Endothelial cell of umbilical vein (primary cell): ENCODE measurements at regions not wholly inside any gene's neighbourhood (a gene's known extent, or its start where the extent isn't known, plus 50 kb on each side); places are given as distances from the start of the nearest gene placed in this dataset.

Source experiments
- GATA2 ChIP-seq: IDR thresholded peaks from 2 replicates; pipeline ENCODE4 v1.7.0; 2011; ENCODE audit warnings: low read depth, mild to moderate bottlenecking, moderate library complexity, mixed read lengths, low read length; ENCODE audit not compliant: insufficient read length, insufficient read depth
- POLR2A ChIP-seq: IDR thresholded peaks from 2 replicates; pipeline ENCODE4 v1.6.1; 2012; ENCODE audit warnings: low read depth, mild to moderate bottlenecking, control low read depth, low read length
- POLR2AphosphoS5 ChIP-seq: IDR thresholded peaks from 2 replicates; pipeline ENCODE4 v1.6.1; 2012; ENCODE audit warnings: low read depth, mild to moderate bottlenecking, control low read depth, low read length, moderate library complexity; ENCODE audit not compliant: insufficient read depth
- TF ChIP-seq, protein P1 (sequence below), 2 donors: IDR thresholded peaks; 1 replicate in 1 of 2; 2 replicates in 1 of 2; pipeline ENCODE4 v1.5.1; 2011; ENCODE audit warnings: low read length in 2 of 2, mild to moderate bottlenecking in 2 of 2, moderate library complexity in 2 of 2, control low read depth in 1 of 2, inconsistent platforms in 1 of 2, low read depth in 1 of 2; ENCODE audit not compliant: insufficient read depth in 1 of 2; ENCODE audit errors: extremely low read depth in 1 of 2

DNA sequence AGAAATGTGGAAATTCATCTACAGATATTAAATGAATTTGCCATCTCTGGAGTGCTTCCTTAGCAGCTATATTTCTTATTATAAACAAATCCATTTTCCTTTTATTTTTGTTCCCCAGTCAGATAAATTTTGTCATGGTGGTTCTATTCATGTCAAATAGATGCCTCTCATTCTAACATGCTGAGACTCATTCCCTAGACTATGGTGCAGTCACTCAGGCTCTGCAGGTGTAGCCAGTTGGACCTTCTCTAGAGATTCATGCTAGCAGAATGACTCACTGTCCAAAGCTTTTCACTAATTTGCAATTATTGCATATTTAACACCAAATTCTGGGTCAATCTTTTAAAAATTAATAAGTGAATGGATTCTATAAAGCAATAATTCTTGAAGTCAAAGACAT is 1392.7 kb downstream of the PCDH7 start:
- TF ChIP-seq, protein P1, sequence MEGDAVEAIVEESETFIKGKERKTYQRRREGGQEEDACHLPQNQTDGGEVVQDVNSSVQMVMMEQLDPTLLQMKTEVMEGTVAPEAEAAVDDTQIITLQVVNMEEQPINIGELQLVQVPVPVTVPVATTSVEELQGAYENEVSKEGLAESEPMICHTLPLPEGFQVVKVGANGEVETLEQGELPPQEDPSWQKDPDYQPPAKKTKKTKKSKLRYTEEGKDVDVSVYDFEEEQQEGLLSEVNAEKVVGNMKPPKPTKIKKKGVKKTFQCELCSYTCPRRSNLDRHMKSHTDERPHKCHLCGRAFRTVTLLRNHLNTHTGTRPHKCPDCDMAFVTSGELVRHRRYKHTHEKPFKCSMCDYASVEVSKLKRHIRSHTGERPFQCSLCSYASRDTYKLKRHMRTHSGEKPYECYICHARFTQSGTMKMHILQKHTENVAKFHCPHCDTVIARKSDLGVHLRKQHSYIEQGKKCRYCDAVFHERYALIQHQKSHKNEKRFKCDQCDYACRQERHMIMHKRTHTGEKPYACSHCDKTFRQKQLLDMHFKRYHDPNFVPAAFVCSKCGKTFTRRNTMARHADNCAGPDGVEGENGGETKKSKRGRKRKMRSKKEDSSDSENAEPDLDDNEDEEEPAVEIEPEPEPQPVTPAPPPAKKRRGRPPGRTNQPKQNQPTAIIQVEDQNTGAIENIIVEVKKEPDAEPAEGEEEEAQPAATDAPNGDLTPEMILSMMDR (IDR thresholded peaks at IDR 0.05; ENCODE audit: extremely low read depth in 1 of 2, insufficient read depth in 1 of 2, low read depth in 1 of 2, low read length in 2 of 2) = no peak
- no peak for TF ChIP-seq GATA2
- TF ChIP-seq POLR2A = no peak
- TF ChIP-seq POLR2AphosphoS5 = no peak
